K562 (cell line): ENCODE measurements at regions not wholly inside any gene's neighbourhood (a gene's known extent, or its start where the extent isn't known, plus 50 kb on each side); places are given as distances from the start of the nearest gene placed in this dataset.
A peak's percentile ranks its signal among the peaks of the same experiment; 100 is the strongest.

Source experiments
- BRCA1 ChIP-seq, 2 experiments: fragments of 450-650 bp in 1 of 2; sonication (generic) in 1 of 2; formaldehyde crosslinking in 1 of 2; IDR thresholded peaks; 2 replicates each; pipeline versions ENCODE4 v1.5.0 to v1.6.1; 2017 to 2020; ENCODE audit warnings: mild to moderate bottlenecking in 1 of 2, missing genetic modification reagents in 1 of 2
- CTBP1 ChIP-seq: fragments of 450-650 bp; IDR thresholded peaks from 2 replicates; pipeline ENCODE4 v1.6.1; 2016; ENCODE audit warnings: borderline replicate concordance
- ESRRA ChIP-seq: fragments of 450-650 bp; IDR thresholded peaks from 2 replicates; pipeline ENCODE4 v1.6.1; 2014; ENCODE audit warnings: low read depth, mild to moderate bottlenecking, moderate library complexity, borderline replicate concordance
- ESRRB ChIP-seq: fragments of 250-450 bp; sonication (Bioruptor Pico); IDR thresholded peaks from 2 replicates; pipeline ENCODE4 v1.5.0; 2020; ENCODE audit warnings: mild to moderate bottlenecking, moderate library complexity, borderline replicate concordance
- FOXK1 ChIP-seq: sonication (generic); formaldehyde crosslinking; IDR thresholded peaks from 2 replicates; pipeline ENCODE4 v1.8.0; 2022; ENCODE audit warnings: missing genetic modification reagents, mild to moderate bottlenecking, borderline replicate concordance
- JUN ChIP-seq, 2 experiments: sonication (generic) in 1 of 2; formaldehyde crosslinking in 1 of 2; IDR thresholded peaks; 2 replicates each; pipeline versions ENCODE4 v1.6.1 to v1.8.0; 2012 to 2022; ENCODE audit warnings: borderline replicate concordance in 2 of 2, mild to moderate bottlenecking in 2 of 2, improper control_type of control experiment in 1 of 2, low read depth in 1 of 2, low read length in 1 of 2, missing genetic modification reagents in 1 of 2
- KLF10 ChIP-seq: fragments of 250-450 bp; sonication (Bioruptor Pico); IDR thresholded peaks from 2 replicates; pipeline ENCODE4 v1.6.1; 2021; ENCODE audit warnings: matching md5 sums
- LARP7 ChIP-seq: fragments of 450-650 bp; IDR thresholded peaks from 2 replicates; pipeline ENCODE4 v1.6.1; 2016
- NBN ChIP-seq: fragments of 450-650 bp; IDR thresholded peaks from 2 replicates; pipeline ENCODE4 v1.6.1; 2016; ENCODE audit warnings: low read depth, mild to moderate bottlenecking
- POLR3A ChIP-seq: IDR thresholded peaks from 2 replicates; pipeline ENCODE4 v1.6.1; 2011; ENCODE audit warnings: borderline replicate concordance, mild to moderate bottlenecking, moderate library complexity; ENCODE audit not compliant: insufficient read length, insufficient read depth; ENCODE audit errors: extremely low read depth
- SETDB1 ChIP-seq: IDR thresholded peaks from one replicate; pipeline ENCODE4 v1.6.1; 2012; ENCODE audit warnings: low read length, control low read depth, inconsistent platforms
- SMC3 ChIP-seq: conservative IDR thresholded peaks from 2 replicates; pipeline ENCODE4 v1.6.1; 2011; ENCODE audit warnings: low read depth, low read length, improper control_type of control experiment; ENCODE audit not compliant: insufficient read depth
- SOX6 ChIP-seq: fragments of 450-650 bp; IDR thresholded peaks from 2 replicates; pipeline ENCODE4 v1.6.1; 2014; ENCODE audit warnings: mild to moderate bottlenecking
- TAF7 ChIP-seq: fragments of 450-650 bp; IDR thresholded peaks from 2 replicates; pipeline ENCODE4 v1.6.1; 2016; ENCODE audit warnings: missing genetic modification characterization, missing compliant biosample characterization
- TRIM28 ChIP-seq: fragments of 450-650 bp; IDR thresholded peaks from 2 replicates; pipeline ENCODE4 v1.6.1; 2017
- ZNF384 ChIP-seq: IDR thresholded peaks from 2 replicates; pipeline ENCODE4 v1.6.1; 2012; ENCODE audit warnings: low read depth, low read length, improper control_type of control experiment
- ZNF444 ChIP-seq: fragments of 250-450 bp; sonication (Bioruptor Pico); IDR thresholded peaks from 2 replicates; pipeline ENCODE4 v1.4.0; 2020; ENCODE audit warnings: mild to moderate bottlenecking, moderate library complexity
- ZNF551 ChIP-seq: fragments of 250-450 bp; sonication (Bioruptor Pico); IDR thresholded peaks from 2 replicates; pipeline ENCODE4 v1.5.0; 2021; ENCODE audit warnings: mild to moderate bottlenecking, moderate library complexity
- ZNF77 ChIP-seq: fragments of 250-450 bp; sonication (Bioruptor Pico); IDR thresholded peaks from 2 replicates; pipeline ENCODE4 v1.5.0; 2020
- TF ChIP-seq, protein P1 (sequence below): sonication (generic); formaldehyde crosslinking; IDR thresholded peaks from 2 replicates; pipeline ENCODE4 v1.5.0; 2020; ENCODE audit warnings: missing genetic modification reagents
- TF ChIP-seq, protein P2 (sequence below): fragments of 250-450 bp; sonication (Bioruptor Pico); IDR thresholded peaks from 2 replicates; pipeline ENCODE4 v1.8.0; 2022; ENCODE audit warnings: moderate library complexity, mild to moderate bottlenecking, inconsistent platforms
- TF ChIP-seq, protein P3 (sequence below): sonication (generic); formaldehyde crosslinking; IDR thresholded peaks from 2 replicates; pipeline ENCODE4 v1.8.0; 2022; ENCODE audit warnings: mild to moderate bottlenecking, missing genetic modification reagents
- TF ChIP-seq, protein P4 (sequence below): sonication (generic); formaldehyde crosslinking; IDR thresholded peaks from 2 replicates; pipeline ENCODE4 v1.8.1; 2022; ENCODE audit warnings: missing genetic modification reagents
- TF ChIP-seq, protein P5 (sequence below): fragments of 250-450 bp; sonication (Bioruptor Pico); IDR thresholded peaks from 2 replicates; pipeline ENCODE4 v1.4.0; 2020; ENCODE audit warnings: borderline replicate concordance

DNA sequence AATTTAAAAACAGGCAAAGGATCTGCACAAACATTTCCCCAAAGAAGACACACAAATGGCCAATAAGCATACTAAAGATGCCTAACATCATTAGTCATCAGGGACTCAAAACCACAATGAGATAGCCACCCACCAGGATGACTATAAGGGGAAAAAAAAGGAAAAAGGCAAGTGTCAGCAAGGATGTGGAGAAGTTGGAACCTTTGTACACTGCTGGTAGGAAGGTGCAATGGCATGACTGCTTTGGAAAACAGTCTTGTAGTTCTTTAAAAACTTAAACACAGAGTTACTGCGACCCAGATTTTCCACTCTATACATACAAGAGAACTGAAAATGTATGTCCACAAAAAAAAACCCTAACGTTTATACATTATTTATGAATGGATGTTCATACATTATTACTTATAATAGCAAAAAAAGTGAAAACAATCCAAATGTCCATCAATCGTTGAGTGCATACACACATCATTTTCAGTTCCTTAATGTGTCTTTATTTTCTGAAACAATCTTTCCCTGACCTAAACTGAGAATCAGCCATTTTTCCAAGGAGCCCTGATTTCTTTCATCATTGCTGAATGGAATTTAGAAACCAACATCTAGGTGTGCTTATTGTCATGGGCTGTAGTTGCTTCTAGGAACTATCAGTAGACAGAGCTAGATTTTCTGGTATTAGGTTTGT lies 64.7 kb upstream of the TLK1 start (continued):
- TF ChIP-seq, protein P1, sequence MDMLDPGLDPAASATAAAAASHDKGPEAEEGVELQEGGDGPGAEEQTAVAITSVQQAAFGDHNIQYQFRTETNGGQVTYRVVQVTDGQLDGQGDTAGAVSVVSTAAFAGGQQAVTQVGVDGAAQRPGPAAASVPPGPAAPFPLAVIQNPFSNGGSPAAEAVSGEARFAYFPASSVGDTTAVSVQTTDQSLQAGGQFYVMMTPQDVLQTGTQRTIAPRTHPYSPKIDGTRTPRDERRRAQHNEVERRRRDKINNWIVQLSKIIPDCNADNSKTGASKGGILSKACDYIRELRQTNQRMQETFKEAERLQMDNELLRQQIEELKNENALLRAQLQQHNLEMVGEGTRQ (CRISPR knock-in tag) = no peak
- TF ChIP-seq ZNF77 (CRISPR knock-in tag) (no peak), LARP7 (no peak), JUN (IDR thresholded peaks at IDR 0.05; ENCODE audit: borderline replicate concordance, low read depth, low read length) (peak; percentile 95), JUN (CRISPR knock-in tag; IDR thresholded peaks at IDR 0.05; ENCODE audit: borderline replicate concordance) (no peak), TAF7 (no peak), BRCA1 (IDR thresholded peaks at IDR 0.05) (no peak), BRCA1 (CRISPR knock-in tag; IDR thresholded peaks at IDR 0.05) (no peak), CTBP1 (peak; percentile 84; the same call in 1 of the 2 replicates), ZNF551 (CRISPR knock-in tag) (no peak), NBN (peak; percentile 77; the same call in 1 of the 2 replicates), SETDB1 (no peak), POLR3A (no peak), SOX6 (peak; percentile 43; the same call in 1 of the 2 replicates), ZNF444 (CRISPR knock-in tag) (no peak), ESRRB (CRISPR knock-in tag) (no peak), ZNF384 (peak; percentile 95), TRIM28 (peak; percentile 38; the same call in 1 of the 2 replicates), FOXK1 (no peak), ESRRA (peak; percentile 79; the same call in 1 of the 2 replicates), SMC3 (no peak), KLF10 (CRISPR knock-in tag) (no peak)
- TF ChIP-seq, protein P2, sequence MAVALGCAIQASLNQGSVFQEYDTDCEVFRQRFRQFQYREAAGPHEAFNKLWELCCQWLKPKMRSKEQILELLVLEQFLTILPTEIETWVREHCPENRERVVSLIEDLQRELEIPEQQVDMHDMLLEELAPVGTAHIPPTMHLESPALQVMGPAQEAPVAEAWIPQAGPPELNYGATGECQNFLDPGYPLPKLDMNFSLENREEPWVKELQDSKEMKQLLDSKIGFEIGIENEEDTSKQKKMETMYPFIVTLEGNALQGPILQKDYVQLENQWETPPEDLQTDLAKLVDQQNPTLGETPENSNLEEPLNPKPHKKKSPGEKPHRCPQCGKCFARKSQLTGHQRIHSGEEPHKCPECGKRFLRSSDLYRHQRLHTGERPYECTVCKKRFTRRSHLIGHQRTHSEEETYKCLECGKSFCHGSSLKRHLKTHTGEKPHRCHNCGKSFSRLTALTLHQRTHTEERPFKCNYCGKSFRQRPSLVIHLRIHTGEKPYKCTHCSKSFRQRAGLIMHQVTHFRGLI = no peak
- TF ChIP-seq, protein P3, sequence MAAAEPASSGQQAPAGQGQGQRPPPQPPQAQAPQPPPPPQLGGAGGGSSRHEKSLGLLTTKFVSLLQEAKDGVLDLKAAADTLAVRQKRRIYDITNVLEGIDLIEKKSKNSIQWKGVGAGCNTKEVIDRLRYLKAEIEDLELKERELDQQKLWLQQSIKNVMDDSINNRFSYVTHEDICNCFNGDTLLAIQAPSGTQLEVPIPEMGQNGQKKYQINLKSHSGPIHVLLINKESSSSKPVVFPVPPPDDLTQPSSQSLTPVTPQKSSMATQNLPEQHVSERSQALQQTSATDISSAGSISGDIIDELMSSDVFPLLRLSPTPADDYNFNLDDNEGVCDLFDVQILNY (CRISPR knock-in tag) = no peak
- TF ChIP-seq, protein P4, sequence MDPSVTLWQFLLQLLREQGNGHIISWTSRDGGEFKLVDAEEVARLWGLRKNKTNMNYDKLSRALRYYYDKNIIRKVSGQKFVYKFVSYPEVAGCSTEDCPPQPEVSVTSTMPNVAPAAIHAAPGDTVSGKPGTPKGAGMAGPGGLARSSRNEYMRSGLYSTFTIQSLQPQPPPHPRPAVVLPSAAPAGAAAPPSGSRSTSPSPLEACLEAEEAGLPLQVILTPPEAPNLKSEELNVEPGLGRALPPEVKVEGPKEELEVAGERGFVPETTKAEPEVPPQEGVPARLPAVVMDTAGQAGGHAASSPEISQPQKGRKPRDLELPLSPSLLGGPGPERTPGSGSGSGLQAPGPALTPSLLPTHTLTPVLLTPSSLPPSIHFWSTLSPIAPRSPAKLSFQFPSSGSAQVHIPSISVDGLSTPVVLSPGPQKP (CRISPR knock-in tag) = no peak
- TF ChIP-seq, protein P5, sequence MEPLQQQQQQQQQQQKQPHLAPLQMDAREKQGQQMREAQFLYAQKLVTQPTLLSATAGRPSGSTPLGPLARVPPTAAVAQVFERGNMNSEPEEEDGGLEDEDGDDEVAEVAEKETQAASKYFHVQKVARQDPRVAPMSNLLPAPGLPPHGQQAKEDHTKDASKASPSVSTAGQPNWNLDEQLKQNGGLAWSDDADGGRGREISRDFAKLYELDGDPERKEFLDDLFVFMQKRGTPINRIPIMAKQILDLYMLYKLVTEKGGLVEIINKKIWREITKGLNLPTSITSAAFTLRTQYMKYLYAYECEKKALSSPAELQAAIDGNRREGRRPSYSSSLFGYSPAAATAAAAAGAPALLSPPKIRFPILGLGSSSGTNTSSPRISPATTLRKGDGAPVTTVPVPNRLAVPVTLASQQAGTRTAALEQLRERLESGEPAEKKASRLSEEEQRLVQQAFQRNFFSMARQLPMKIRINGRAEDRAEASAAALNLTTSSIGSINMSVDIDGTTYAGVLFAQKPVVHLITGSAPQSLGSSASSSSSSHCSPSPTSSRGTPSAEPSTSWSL = no peak
